ENCODE measurements at regions not wholly inside any gene's neighbourhood (a gene's known extent, or its start where the extent isn't known, plus 50 kb on each side); places are given as distances from the start of the nearest gene placed in this dataset.
"Not testable (repeated sequence)": the region's sequence is repeated elsewhere in the genome, so short reads cannot be mapped to it uniquely, and the experiment has no call there.

- Mint-ChIP-seq H3K9me3 (peaks cover 0 to 12% (median 3%) of the 10 kb centered on the region in 3 donors), H3K4me3 (no peak overlapping the region), H3K27ac (no peak overlapping the region), H3K27me3 (no peaks in the 10 kb centered on the region), H3K36me3 (no peaks in the 10 kb centered on the region), H3K4me1 (no peaks in the 10 kb centered on the region)
These were observed 382.1 kb upstream of the EPHA5 start for GRCh38 chr4:66052426-66052825.

GRCh38 chr4:66048861-66049260 is 378.6 kb upstream of the EPHA5 start:
- Mint-ChIP-seq H3K4me1 (no peaks in the 10 kb centered on the region), H3K4me3 (no peak overlapping the region), H3K9me3 (peaks cover 3 to 12% (median 3%) of the 10 kb centered on the region in 3 donors), H3K27ac (no peak overlapping the region), H3K27me3 (no peaks in the 10 kb centered on the region), H3K36me3 (no peaks in the 10 kb centered on the region)

GRCh38 chr4:66045913-66046312 is 375.6 kb upstream of the EPHA5 start:
- Mint-ChIP-seq H3K4me3 (no peak overlapping the region), H3K4me1 (no peaks in the 10 kb centered on the region), H3K36me3 (no peaks in the 10 kb centered on the region), H3K9me3 (peaks cover 3 to 7% (median 3%) of the 10 kb centered on the region in 3 donors), H3K27me3 (no peaks in the 10 kb centered on the region), H3K27ac (no peak overlapping the region)

GRCh38 chr4:66035701-66036100 is 365.4 kb upstream of the EPHA5 start:
- Mint-ChIP-seq H3K4me1 (no peaks in the 10 kb centered on the region), H3K27me3 (no peaks in the 10 kb centered on the region), H3K4me3 (no peak overlapping the region), H3K9me3 (peaks cover 3 to 13% (median 4%) of the 10 kb centered on the region in 3 donors), H3K36me3 (no peaks in the 10 kb centered on the region), H3K27ac (no peak overlapping the region)

GRCh38 chr4:66034671-66035070 is 364.4 kb upstream of the EPHA5 start:
- Mint-ChIP-seq H3K4me3 (no peak overlapping the region), H3K9me3 (peaks cover 3 to 14% (median 4%) of the 10 kb centered on the region in 3 donors), H3K27ac (no peak overlapping the region), H3K4me1 (no peaks in the 10 kb centered on the region), H3K27me3 (no peaks in the 10 kb centered on the region), H3K36me3 (no peaks in the 10 kb centered on the region)

- no peak overlapping the region for H3K4me3 Mint-ChIP-seq
- no peaks in the 10 kb centered on the region for H3K4me1 Mint-ChIP-seq
- no peaks in the 10 kb centered on the region for H3K36me3 Mint-ChIP-seq
- peaks cover 3 to 14% (median 4%) of the 10 kb centered on the region in 3 donors for H3K9me3 Mint-ChIP-seq
- H3K27ac Mint-ChIP-seq, result no peak overlapping the region
- no peaks in the 10 kb centered on the region for H3K27me3 Mint-ChIP-seq
These were observed 364.0 kb upstream of the EPHA5 start for GRCh38 chr4:66034262-66034661.

- Mint-ChIP-seq H3K27ac (no peak overlapping the region), H3K36me3 (no peaks in the 10 kb centered on the region), H3K27me3 (no peaks in the 10 kb centered on the region), H3K9me3 (peaks cover 3 to 18% (median 4%) of the 10 kb centered on the region in 3 donors), H3K4me3 (no peak overlapping the region), H3K4me1 (no peaks in the 10 kb centered on the region)
These were observed 362.3 kb upstream of the EPHA5 start for GRCh38 chr4:66032571-66032970.

- H3K9me3 Mint-ChIP-seq, result peaks cover 0 to 17% (median 5%) of the 10 kb centered on the region in 3 donors
- no peaks in the 10 kb centered on the region for H3K27me3 Mint-ChIP-seq
- no peaks in the 10 kb centered on the region for H3K36me3 Mint-ChIP-seq
- no peak overlapping the region for H3K27ac Mint-ChIP-seq
- H3K4me1 Mint-ChIP-seq, result no peaks in the 10 kb centered on the region
- no peak overlapping the region for H3K4me3 Mint-ChIP-seq
These were observed 358.4 kb upstream of the EPHA5 start for GRCh38 chr4:66028668-66029067.

GRCh38 chr4:66023061-66023460 is 352.8 kb upstream of the EPHA5 start:
- Mint-ChIP-seq H3K27ac (no peak overlapping the region), H3K4me1 (no peaks in the 10 kb centered on the region), H3K36me3 (no peaks in the 10 kb centered on the region), H3K9me3 (peaks cover 8 to 22% (median 8%) of the 10 kb centered on the region in 3 donors), H3K27me3 (no peaks in the 10 kb centered on the region), H3K4me3 (no peak overlapping the region)

GRCh38 chr4:66017671-66018070 is 347.4 kb upstream of the EPHA5 start:
- Mint-ChIP-seq H3K4me3 (no peak overlapping the region), H3K27me3 (no peaks in the 10 kb centered on the region), H3K36me3 (no peaks in the 10 kb centered on the region), H3K27ac (no peak overlapping the region), H3K9me3 (peaks cover 4 to 29% (median 14%) of the 10 kb centered on the region in 3 donors), H3K4me1 (no peaks in the 10 kb centered on the region)

- Mint-ChIP-seq H3K36me3 (no peaks in the 10 kb centered on the region), H3K4me1 (no peaks in the 10 kb centered on the region), H3K4me3 (no peak overlapping the region), H3K27ac (no peak overlapping the region), H3K9me3 (peaks cover 5 to 22% (median 17%) of the 10 kb centered on the region in 3 donors), H3K27me3 (no peaks in the 10 kb centered on the region)
These were observed 346.0 kb upstream of the EPHA5 start for GRCh38 chr4:66016240-66016639.

- Mint-ChIP-seq H3K4me3 (no peak overlapping the region), H3K36me3 (no peaks in the 10 kb centered on the region), H3K9me3 (peaks cover 5 to 17% (median 17%) of the 10 kb centered on the region in 3 donors), H3K4me1 (peaks cover 0 to 1% (median 0%) of the 10 kb centered on the region in 3 donors), H3K27ac (no peak overlapping the region), H3K27me3 (no peaks in the 10 kb centered on the region)
These were observed 344.0 kb upstream of the EPHA5 start for GRCh38 chr4:66014146-66014765.

GRCh38 chr4:66000510-66001117 is 330.3 kb upstream of the EPHA5 start:
- Mint-ChIP-seq H3K4me1 (no peaks in the 10 kb centered on the region), H3K36me3 (no peaks in the 10 kb centered on the region), H3K27me3 (no peaks in the 10 kb centered on the region), H3K9me3 (peaks cover 4 to 7% (median 6%) of the 10 kb centered on the region in 3 donors), H3K4me3 (no peak overlapping the region), H3K27ac (no peak overlapping the region)

- Mint-ChIP-seq H3K4me3 (no peak overlapping the region), H3K27me3 (no peaks in the 10 kb centered on the region), H3K36me3 (no peaks in the 10 kb centered on the region), H3K4me1 (no peaks in the 10 kb centered on the region), H3K9me3 (peaks cover 4 to 7% (median 6%) of the 10 kb centered on the region in 3 donors), H3K27ac (no peak overlapping the region)
These were observed 329.2 kb upstream of the EPHA5 start for GRCh38 chr4:65999518-65999871.

GRCh38 chr4:65998807-65999517 is 328.7 kb upstream of the EPHA5 start:
- not testable (repeated sequence) for H3K36me3 Mint-ChIP-seq, H3K27ac Mint-ChIP-seq, H3K9me3 Mint-ChIP-seq, H3K4me1 Mint-ChIP-seq, H3K27me3 Mint-ChIP-seq, H3K4me3 Mint-ChIP-seq

- H3K9me3 Mint-ChIP-seq, result peaks cover 0 to 18% (median 13%) of the 10 kb centered on the region in 3 donors
- no peak overlapping the region for H3K4me3 Mint-ChIP-seq
- H3K36me3 Mint-ChIP-seq, result no peaks in the 10 kb centered on the region
- H3K4me1 Mint-ChIP-seq, result no peaks in the 10 kb centered on the region
- H3K27me3 Mint-ChIP-seq, result no peaks in the 10 kb centered on the region
- H3K27ac Mint-ChIP-seq, result no peak overlapping the region
These were observed 312.8 kb upstream of the EPHA5 start for GRCh38 chr4:65983061-65983460.

Data from IgD-negative memory B cell (primary cell).